AG04449 (cell line): ENCODE measurements at regions not wholly inside any gene's neighbourhood (a gene's known extent, or its start where the extent isn't known, plus 50 kb on each side); places are given as distances from the start of the nearest gene placed in this dataset.

ENCODE experiments used
- CTCF ChIA-PET: fragments of 350-600 bp; formaldehyde crosslinking; extraction: SDS; loops from one replicate; lab custom pipeline; 2021; ENCODE audit warnings: antibody characterized with exemption; lab: Yijun Ruan, JAX
- POLR2A ChIA-PET: fragments of 400-600, 350-600 bp; formaldehyde crosslinking; extraction: SDS; loops from one replicate; lab custom pipeline; 2020; ENCODE audit warnings: antibody characterized with exemption, inconsistent platforms; lab: Yijun Ruan, JAX
- DNase-seq: peaks from one replicate; pipeline ENCODE4 v3.0.0-alpha.2; 2010; ENCODE audit warnings: low read depth, low spot score
- H3K4me3 ChIP-seq: 2 replicates; pipeline ENCODE4 v1.5.1; 2011; ENCODE audit warnings: low read depth, mild to moderate bottlenecking, control low read depth, low read length
- CTCF ChIP-seq: IDR thresholded peaks from one replicate; pipeline ENCODE4 v1.5.1; 2011; ENCODE audit warnings: mild to moderate bottlenecking, moderate library complexity, low read length, control low read depth, inconsistent platforms; ENCODE audit not compliant: insufficient read depth; ENCODE audit errors: missing control alignments

- POLR2A ChIA-PET: no interaction called here
- no peak for DNase-seq
- no peak overlapping the region for H3K4me3 ChIP-seq
- CTCF ChIA-PET: no interaction called here
- no peak for TF ChIP-seq CTCF
Observed at GRCh38 chr17:33688771-33689170, 395.7 kb upstream of the ASIC2 start.

- CTCF ChIA-PET: interaction anchor here (1.1 kb wide), 1 partner anchor 61 kb away, joined by 3 read pairs; no protein-coding TSS in a partner anchor
- no peak for DNase-seq
- TF ChIP-seq CTCF: no peak
Observed at GRCh38 chr17:33689725-33690124, 396.6 kb upstream of the ASIC2 start.

DNA sequence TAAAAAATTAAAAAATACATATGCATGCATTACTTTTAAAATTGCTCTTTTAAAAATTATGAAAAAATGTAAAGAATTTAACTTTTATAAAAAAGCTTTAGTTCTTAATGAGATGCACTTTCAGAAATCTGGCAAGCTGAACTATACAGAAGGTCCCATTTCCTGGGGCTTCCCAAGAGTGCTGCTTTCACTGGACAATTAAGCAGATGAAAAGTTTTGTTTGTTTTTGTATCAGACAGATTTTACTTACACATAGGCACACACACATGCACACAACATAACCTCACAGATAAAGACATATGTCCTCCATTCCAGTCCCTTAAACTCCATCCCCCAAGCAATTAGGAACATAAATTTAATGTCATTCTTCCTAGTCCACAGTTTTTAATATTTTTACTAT is 402.3 kb upstream of the ASIC2 start:
- POLR2A ChIA-PET: no interaction called here
- CTCF ChIA-PET: interaction anchor here (1.0 kb wide), 1 partner anchor 21 kb away, joined by 4 read pairs; no protein-coding TSS in a partner anchor
- TF ChIP-seq CTCF: no peak
- no peak overlapping the region for H3K4me3 ChIP-seq
- no peak for DNase-seq

More at GRCh38 chr17:33689725-33690124, 396.6 kb upstream of the ASIC2 start:
- H3K4me3 ChIP-seq: no peak overlapping the region
- POLR2A ChIA-PET: no interaction called here

- H3K4me3 ChIP-seq: no peak overlapping the region
- no peak for TF ChIP-seq CTCF
- ChIA-PET CTCF (no interaction called here), POLR2A (no interaction called here)
- DNase-seq: no peak
Observed at GRCh38 chr17:33696102-33696501, 403.0 kb upstream of the ASIC2 start.

DNA sequence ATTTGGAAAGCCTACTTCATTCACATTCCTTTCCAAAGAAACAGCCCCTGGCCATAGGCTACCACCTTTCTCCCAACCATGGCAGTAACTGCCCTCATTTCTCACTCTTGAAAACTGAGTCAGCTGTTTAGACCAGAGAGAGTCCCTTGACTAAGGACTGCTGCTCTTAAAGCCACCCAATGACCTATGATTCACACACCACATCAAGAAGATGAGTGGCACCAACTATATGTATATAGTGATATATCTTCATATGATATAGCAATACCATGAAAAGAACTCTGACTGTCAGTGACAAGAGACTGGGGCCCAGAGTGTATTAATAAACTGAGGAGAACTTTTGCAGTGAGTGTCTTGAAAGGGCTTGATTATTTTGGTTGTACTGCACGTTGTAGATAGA is 404.5 kb upstream of the ASIC2 start:
- H3K4me3 ChIP-seq: no peak overlapping the region
- no peak for TF ChIP-seq CTCF
- DNase-seq: no peak
- POLR2A ChIA-PET: no interaction called here
- CTCF ChIA-PET: no interaction called here

DNA sequence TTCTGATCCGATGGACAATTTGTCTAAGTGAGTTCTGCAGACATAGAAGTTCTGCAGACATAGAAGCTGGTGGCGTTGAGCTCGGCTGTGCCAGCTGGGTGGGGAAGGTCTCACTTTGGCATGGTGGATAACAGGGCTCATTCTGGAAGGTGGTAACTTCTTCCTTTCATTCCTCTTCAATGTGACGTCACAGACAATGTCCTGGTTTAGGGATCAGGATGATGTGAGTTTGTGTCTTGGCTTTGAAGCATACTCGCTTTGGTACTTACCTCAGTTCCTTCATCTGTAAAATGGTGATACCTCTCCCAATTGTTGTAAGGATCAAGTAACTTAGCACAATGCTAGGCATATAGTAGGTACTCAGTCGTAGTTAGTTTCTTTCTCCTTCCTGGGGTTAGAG is 408.8 kb upstream of the ASIC2 start:
- POLR2A ChIA-PET: no interaction called here
- no peak for DNase-seq
- CTCF ChIA-PET: no interaction called here
- H3K4me3 ChIP-seq: no peak overlapping the region
- no peak for TF ChIP-seq CTCF

DNA sequence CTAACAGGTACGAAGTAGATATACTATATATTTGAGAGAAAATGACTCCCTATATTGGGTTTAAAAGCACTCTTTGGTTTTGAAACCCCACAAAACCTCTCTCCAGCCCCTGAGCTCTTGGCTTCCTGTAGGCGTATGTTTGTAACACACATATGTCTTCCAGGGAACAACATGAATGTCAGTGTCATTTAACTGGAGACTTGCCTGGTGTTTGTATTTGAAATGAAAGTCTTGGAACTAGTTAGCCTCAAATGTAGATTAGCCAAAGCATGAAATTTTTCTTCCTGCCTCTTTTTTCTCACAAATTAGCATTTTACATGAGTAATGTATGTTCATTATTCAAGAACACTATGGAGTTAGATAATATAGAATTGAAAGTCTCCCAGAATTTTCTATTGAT is 411.8 kb upstream of the ASIC2 start:
- ChIA-PET CTCF (no interaction called here), POLR2A (no interaction called here)
- DNase-seq: no peak
- no peak overlapping the region for H3K4me3 ChIP-seq
- no peak for TF ChIP-seq CTCF
